Body of pancreas (tissue), 4 donors: ENCODE measurements at regions not wholly inside any gene's neighbourhood (a gene's known extent, or its start where the extent isn't known, plus 50 kb on each side); places are given as distances from the start of the nearest gene placed in this dataset.

ENCODE experiments used
- ATAC-seq: fragments of 150-250 bp; one replicate; pipeline ENCODE4 v1.9.1; 2016
- DNase-seq, 4 donors: peaks; one replicate each; pipeline ENCODE4 v3.0.0-alpha.2; 2019
- H3K27ac ChIP-seq, 4 donors: fragments of 200-600 bp; sonication (generic); 1 replicate in 3 of 4; 2 replicates in 1 of 4; pipeline versions ENCODE4 v1.5.1 to v1.6.1; 2016 to 2019; ENCODE audit warnings: mild to moderate bottlenecking in 1 of 4, mixed read lengths in 1 of 4, moderate library complexity in 1 of 4
- H3K27me3 ChIP-seq, 2 donors: fragments of 200-600 bp; sonication (generic); one replicate each; pipeline ENCODE4 v1.6.0; 2016; ENCODE audit warnings: mild to moderate bottlenecking in 1 of 2
- H3K36me3 ChIP-seq, 2 donors: fragments of 200-600 bp; sonication (generic); replicated peaks in 1 of 2; 2 replicates each; pipeline ENCODE4 v1.5.1; 2016; ENCODE audit warnings: low read depth in 2 of 2; ENCODE audit not compliant: insufficient read depth in 1 of 2
- H3K4me1 ChIP-seq: fragments of 200-600 bp; sonication (generic); one replicate; pipeline ENCODE4 v1.6.0; 2016
- H3K4me3 ChIP-seq, 2 donors: fragments of 200-600 bp; sonication (generic); 1 replicate in 1 of 2; 2 replicates in 1 of 2; pipeline ENCODE4 v1.5.1; 2016 to 2019
- H3K9me3 ChIP-seq, 3 donors: fragments of 200-600 bp; sonication (generic); 1 replicate in 2 of 3; 2 replicates in 1 of 3; pipeline ENCODE4 v1.5.1; 2016
- POLR2A ChIP-seq, 3 donors: fragments of 450-650 bp; IDR thresholded peaks; one replicate each; pipeline ENCODE4 v1.6.1; 2016; ENCODE audit warnings: antibody characterized with exemption in 3 of 3, mild to moderate bottlenecking in 2 of 3
- WGBS, 2 donors: methylation state at CpG; one replicate each; pipeline ENCODE4 v1.1.5; 2017; 5-methylcytosine and 5-hydroxymethylcytosine counted together
- intact Hi-C: fragments of 100-400 bp; cut with DNase I; formaldehyde crosslinking; loops from one replicate; pipeline ENCODE4 v1.15.1; 2023
- TF ChIP-seq, protein P1 (sequence below), 7 experiments: fragments of 450-650 bp in 4 of 7; fragments of 200-600 bp in 3 of 7; sonication (generic) in 3 of 7; IDR thresholded peaks; one replicate each; pipeline ENCODE4 v1.5.1; 2016 to 2019; ENCODE audit warnings: antibody characterized with exemption in 7 of 7

DNA sequence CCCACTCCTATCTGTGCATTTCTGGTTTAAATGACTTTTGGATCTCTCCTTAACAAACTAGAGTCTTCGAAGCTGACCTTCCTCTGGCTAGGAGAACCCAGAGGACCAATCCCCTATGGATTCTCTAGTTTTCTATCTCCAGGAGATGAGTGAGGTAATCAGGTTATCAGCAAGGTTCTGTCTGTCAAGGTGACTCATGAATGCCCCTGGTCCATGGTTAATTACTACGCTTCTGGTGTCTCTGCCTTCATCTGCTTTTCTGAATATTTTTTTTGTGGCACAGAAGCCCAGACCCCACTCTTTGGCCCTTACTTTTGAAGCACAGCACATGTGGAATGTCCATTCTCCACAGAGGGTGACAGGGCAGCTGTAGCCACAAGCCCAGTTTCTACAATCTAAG, 897.9 kb upstream of the KLHL29 start:
- no peak overlapping the region for H3K4me3 ChIP-seq
- no peaks in the 10 kb centered on the region for H3K4me1 ChIP-seq
- intact Hi-C loops = no loop called here
- DNase-seq (no peak), ATAC-seq (no peak)
- H3K9me3 ChIP-seq = no peaks in the 10 kb centered on the region
- H3K36me3 ChIP-seq = no peaks in the 10 kb centered on the region
- 46 to 68% methylated on average over 2 of the region's 2 CpGs for WGBS, 2 donors
- H3K27ac ChIP-seq = no peak overlapping the region
- TF ChIP-seq, protein P1, sequence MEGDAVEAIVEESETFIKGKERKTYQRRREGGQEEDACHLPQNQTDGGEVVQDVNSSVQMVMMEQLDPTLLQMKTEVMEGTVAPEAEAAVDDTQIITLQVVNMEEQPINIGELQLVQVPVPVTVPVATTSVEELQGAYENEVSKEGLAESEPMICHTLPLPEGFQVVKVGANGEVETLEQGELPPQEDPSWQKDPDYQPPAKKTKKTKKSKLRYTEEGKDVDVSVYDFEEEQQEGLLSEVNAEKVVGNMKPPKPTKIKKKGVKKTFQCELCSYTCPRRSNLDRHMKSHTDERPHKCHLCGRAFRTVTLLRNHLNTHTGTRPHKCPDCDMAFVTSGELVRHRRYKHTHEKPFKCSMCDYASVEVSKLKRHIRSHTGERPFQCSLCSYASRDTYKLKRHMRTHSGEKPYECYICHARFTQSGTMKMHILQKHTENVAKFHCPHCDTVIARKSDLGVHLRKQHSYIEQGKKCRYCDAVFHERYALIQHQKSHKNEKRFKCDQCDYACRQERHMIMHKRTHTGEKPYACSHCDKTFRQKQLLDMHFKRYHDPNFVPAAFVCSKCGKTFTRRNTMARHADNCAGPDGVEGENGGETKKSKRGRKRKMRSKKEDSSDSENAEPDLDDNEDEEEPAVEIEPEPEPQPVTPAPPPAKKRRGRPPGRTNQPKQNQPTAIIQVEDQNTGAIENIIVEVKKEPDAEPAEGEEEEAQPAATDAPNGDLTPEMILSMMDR (IDR thresholded peaks at IDR 0.05) = no peak
- no peak for TF ChIP-seq POLR2A (IDR thresholded peaks at IDR 0.05)
- H3K27me3 ChIP-seq = no peaks in the 10 kb centered on the region

DNA sequence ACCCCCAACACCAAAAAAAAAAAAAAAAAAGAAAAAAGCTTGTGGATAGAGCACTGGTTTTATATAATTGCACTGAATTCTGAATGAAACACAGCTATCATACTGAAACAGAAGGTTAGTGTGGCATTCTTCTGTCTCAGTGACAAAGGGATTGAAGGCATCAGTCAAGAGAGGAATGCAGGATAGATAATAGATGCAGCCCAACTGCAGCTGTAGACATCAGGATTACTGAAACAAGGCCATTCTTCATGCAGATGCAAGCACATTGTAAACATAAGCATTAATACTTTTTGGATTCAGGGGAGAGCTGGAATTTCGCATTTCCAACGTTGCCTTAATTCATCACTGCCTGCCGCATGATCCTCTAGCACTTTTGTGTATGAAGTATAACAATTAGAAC, 897.4 kb upstream of the KLHL29 start:
- DNase-seq = no peak
- intact Hi-C loops = no loop called here
- no peak overlapping the region for H3K4me3 ChIP-seq
- no peaks in the 10 kb centered on the region for H3K9me3 ChIP-seq
- no peak for ATAC-seq
- 41 to 50% methylated on average over 3 of the region's 3 CpGs for WGBS, 2 donors
- no peaks in the 10 kb centered on the region for H3K4me1 ChIP-seq
- H3K27ac ChIP-seq = no peak overlapping the region
- no peaks in the 10 kb centered on the region for H3K27me3 ChIP-seq
- no peaks in the 10 kb centered on the region for H3K36me3 ChIP-seq
- no peak for TF ChIP-seq POLR2A (IDR thresholded peaks at IDR 0.05)
- TF ChIP-seq, protein P1 (IDR thresholded peaks at IDR 0.05) = no peak

DNA sequence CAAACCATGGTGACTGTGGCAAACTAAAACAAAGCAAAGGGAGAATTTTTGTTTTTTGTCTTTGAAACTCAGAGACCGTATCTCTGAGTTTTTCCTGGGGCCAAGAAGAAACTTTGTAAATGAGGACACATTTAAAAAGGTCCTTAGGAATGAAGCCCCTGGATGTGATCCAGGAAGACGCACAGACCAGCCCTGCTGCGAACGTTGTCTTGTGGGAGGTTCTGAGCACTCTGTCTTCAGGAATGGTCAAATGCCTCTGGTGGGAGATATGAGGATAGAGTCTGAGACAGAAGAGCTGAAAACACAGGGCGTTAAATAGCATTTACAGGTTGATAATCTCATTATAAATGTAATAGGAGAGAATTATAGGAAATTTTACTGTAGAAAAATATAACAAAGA, 893.5 kb upstream of the KLHL29 start:
- H3K27me3 ChIP-seq = no peaks in the 10 kb centered on the region
- no peaks in the 10 kb centered on the region for H3K36me3 ChIP-seq
- intact Hi-C loops = no loop called here
- TF ChIP-seq, protein P1 (IDR thresholded peaks at IDR 0.05) = no peak
- no peak for TF ChIP-seq POLR2A (IDR thresholded peaks at IDR 0.05)
- DNase-seq (no peak), ATAC-seq (no peak)
- no peak overlapping the region for H3K4me3 ChIP-seq
- 65 to 71% methylated on average over 5 of the region's 5 CpGs for WGBS, 2 donors
- no peaks in the 10 kb centered on the region for H3K4me1 ChIP-seq
- H3K27ac ChIP-seq = no peak overlapping the region
- no peaks in the 10 kb centered on the region for H3K9me3 ChIP-seq

DNA sequence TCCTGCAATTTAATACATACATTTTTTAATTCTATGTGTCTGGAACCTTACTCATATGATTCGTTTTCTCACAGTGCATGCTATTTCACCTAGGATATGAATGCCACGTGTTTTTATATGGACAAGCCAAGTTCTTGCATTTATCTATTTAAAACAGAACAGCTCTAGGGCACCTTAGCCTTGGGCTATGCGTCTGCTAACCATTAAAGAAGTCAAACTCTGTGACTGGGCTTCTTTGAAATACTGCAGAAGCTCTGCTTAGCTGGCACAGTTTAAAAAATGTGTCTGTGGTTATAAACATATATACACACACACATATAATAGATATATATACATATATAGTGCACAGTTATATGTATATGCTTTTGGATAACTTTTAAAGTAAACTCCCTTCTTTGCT, 890.8 kb upstream of the KLHL29 start:
- WGBS, 2 donors = 40 to 42% methylated on average over 3 of the region's 3 CpGs
- DNase-seq (no peak), ATAC-seq (no peak)
- TF ChIP-seq, protein P1 (IDR thresholded peaks at IDR 0.05) = no peak
- no peak for TF ChIP-seq POLR2A (IDR thresholded peaks at IDR 0.05)
- intact Hi-C loops = no loop called here
- Histone ChIP-seq H3K27me3 (no peaks in the 10 kb centered on the region), H3K4me1 (no peaks in the 10 kb centered on the region), H3K27ac (no peak overlapping the region), H3K36me3 (no peaks in the 10 kb centered on the region), H3K9me3 (no peaks in the 10 kb centered on the region), H3K4me3 (no peak overlapping the region)

DNA sequence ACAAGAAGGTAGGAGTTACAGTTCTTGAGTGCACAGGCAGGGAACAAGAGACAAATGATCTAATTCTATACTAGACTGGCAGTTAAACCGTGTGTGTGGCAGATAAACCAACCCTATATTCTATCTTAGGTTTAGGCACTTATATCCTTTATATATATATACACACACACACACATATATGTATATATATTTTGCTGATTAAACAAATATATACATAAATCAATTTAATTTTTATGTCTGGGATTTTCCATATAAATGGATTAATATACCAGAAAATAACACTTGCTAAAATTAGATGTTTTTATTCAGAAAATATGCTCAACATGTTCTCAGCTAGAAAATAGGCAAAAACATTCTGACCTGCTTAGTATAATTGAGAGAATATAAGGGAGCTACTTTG, 887.9 kb upstream of the KLHL29 start:
- no peak for ATAC-seq
- no peaks in the 10 kb centered on the region for H3K27me3 ChIP-seq
- H3K9me3 ChIP-seq = no peaks in the 10 kb centered on the region
- TF ChIP-seq, protein P1 (IDR thresholded peaks at IDR 0.05) = no peak
- no peak for TF ChIP-seq POLR2A (IDR thresholded peaks at IDR 0.05)
- H3K4me1 ChIP-seq = no peaks in the 10 kb centered on the region
- H3K4me3 ChIP-seq = no peak overlapping the region
- WGBS, 2 donors = 48 to 57% methylated on average over 1 of the region's 1 CpG
- H3K27ac ChIP-seq = no peak overlapping the region
- intact Hi-C loops = no loop called here
- no peaks in the 10 kb centered on the region for H3K36me3 ChIP-seq
- DNase-seq = no peak
